Stimulated activated naive B cell treated with anti-CD40 and anti-IgM and Interleukin-4, amounts not matched to agents 10 μg/mL and 1 μg/mL and 100 μg/mL, for 72 hours (primary cell): ENCODE measurements at regions not wholly inside any gene's neighbourhood (a gene's known extent, or its start where the extent isn't known, plus 50 kb on each side); places are given as distances from the start of the nearest gene placed in this dataset.
A peak's percentile ranks its signal among the peaks of the same experiment; 100 is the strongest.

Source experiments
- ATAC-seq, 2 donors: fragments of 150-1000 bp; cut with Tn5 transposase; replicated peaks; 2 replicates each; pipeline ENCODE4 v1.10.0; 2021; ENCODE audit warnings: moderate library complexity in 1 of 2
- DNase-seq: peaks from one replicate; pipeline ENCODE4 v3.0.0; 2021
- H3K27ac Mint-ChIP-seq: one replicate; pipeline ENCODE4 v1.8.0; 2022; ENCODE audit warnings: mild to moderate bottlenecking, mixed read lengths
- H3K27me3 Mint-ChIP-seq, 2 donors: one replicate each; pipeline ENCODE4 v1.8.0; 2022; ENCODE audit warnings: mixed read lengths in 2 of 2
- H3K36me3 Mint-ChIP-seq, 2 donors: one replicate each; pipeline ENCODE4 v1.8.0; 2022; ENCODE audit warnings: mixed read lengths in 2 of 2, mild to moderate bottlenecking in 1 of 2
- H3K4me1 Mint-ChIP-seq, 2 donors: one replicate each; pipeline ENCODE4 v1.8.0; 2022; ENCODE audit warnings: mixed read lengths in 2 of 2, mild to moderate bottlenecking in 1 of 2
- H3K4me3 Mint-ChIP-seq, 2 donors: one replicate each; pipeline ENCODE4 v1.8.0; 2022; ENCODE audit warnings: mild to moderate bottlenecking in 2 of 2, mixed read lengths in 2 of 2, moderate library complexity in 1 of 2
- H3K9me3 Mint-ChIP-seq, 2 donors: one replicate each; pipeline ENCODE4 v1.8.0; 2022; ENCODE audit warnings: mixed read lengths in 2 of 2, mild to moderate bottlenecking in 1 of 2

GRCh38 chr7:17447728-17448478 lies 149.5 kb downstream of the AHR start:
- ATAC-seq: no peak

DNA sequence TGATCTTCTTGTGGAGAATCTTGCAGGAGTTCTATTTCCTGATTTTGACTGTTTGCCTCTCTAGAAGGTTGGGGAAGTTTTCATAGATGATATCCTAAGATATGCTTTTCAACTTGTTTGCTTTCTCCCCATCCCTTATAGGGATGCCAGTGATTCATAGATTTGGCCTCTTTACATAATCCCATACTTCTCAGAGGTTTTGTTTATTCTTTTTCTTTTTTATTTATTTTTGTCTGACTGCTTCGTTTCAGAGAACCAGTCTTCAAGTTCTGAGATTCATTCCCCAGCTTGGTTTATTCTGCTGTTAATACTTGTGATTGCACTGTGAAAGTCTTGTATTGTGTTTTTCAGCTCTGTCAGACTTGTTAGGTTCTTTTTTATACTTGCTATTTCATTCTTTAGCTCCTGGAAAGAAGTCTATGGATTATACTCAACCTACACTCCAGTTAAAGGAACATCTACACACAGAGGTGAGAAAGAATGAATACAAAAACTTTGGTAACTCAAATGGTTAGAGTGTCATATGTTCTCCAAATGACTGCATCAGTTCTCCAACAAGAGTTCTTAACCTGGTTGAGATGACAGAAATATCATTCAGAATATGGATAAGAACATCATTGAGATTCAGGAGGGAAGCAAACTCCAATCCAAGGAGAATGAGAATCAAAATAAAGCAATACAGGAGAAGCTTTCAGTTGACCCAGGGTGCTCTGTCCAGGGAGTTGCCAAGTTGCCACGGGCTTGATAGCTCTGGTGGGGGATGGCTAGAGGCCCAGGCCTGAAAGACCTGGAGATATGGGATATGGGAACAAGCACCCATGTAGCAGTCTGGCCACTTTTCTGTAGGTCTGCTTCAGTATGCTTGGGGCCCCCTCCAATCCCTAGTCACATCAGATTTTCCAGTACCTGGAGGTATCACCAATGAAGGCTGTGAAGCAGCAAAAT lies 150.3 kb downstream of the AHR start:
- H3K4me1 Mint-ChIP-seq: no peaks in the 10 kb centered on the region
- H3K4me3 Mint-ChIP-seq: no peak overlapping the region
- H3K27ac Mint-ChIP-seq: no peak overlapping the region
- ATAC-seq (no peak), DNase-seq (no peak)
- peaks cover 1 to 11% of the 10 kb centered on the region in 2 donors for H3K36me3 Mint-ChIP-seq
- peaks cover 15 to 16% of the 10 kb centered on the region in 2 donors for H3K9me3 Mint-ChIP-seq
- H3K27me3 Mint-ChIP-seq: peaks cover 4 to 6% of the 10 kb centered on the region in 2 donors

More at GRCh38 chr7:17447728-17448478, 149.5 kb downstream of the AHR start:
- Mint-ChIP-seq H3K4me3 (no peak overlapping the region), H3K36me3 (peaks cover 1 to 11% of the 10 kb centered on the region in 2 donors), H3K27ac (no peak overlapping the region), H3K9me3 (peaks cover 15 to 16% of the 10 kb centered on the region in 2 donors), H3K27me3 (peaks cover 4 to 10% of the 10 kb centered on the region in 2 donors), H3K4me1 (no peaks in the 10 kb centered on the region)
- no peak for DNase-seq

DNA sequence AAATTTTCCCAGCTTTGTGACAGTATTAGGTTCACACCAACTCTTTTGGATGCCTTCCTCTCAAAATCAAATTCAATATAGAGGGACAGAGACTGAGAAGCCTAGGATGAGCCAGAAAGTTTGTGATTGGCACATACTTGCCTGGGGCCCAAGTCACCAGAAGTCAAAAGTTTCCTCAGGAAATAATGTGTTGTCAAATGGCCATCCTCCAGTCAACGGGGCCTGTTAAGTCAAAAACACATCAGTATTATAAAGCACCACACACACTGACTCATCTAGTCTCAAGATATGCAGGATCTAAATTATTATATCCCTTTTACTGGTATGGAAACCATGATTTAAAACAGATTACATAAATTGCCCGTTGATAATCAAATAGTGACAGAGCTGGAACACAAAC lies 158.1 kb downstream of the AHR start:
- peaks cover 13 to 16% of the 10 kb centered on the region in 2 donors for H3K9me3 Mint-ChIP-seq
- H3K36me3 Mint-ChIP-seq: peaks cover 10 to 11% of the 10 kb centered on the region in 2 donors
- H3K27me3 Mint-ChIP-seq: no peaks in the 10 kb centered on the region
- H3K27ac Mint-ChIP-seq: no peak overlapping the region
- no peak overlapping the region for H3K4me3 Mint-ChIP-seq
- DNase-seq (no peak), ATAC-seq (no peak)
- peaks cover 13 to 15% of the 10 kb centered on the region in 2 donors for H3K4me1 Mint-ChIP-seq

DNA sequence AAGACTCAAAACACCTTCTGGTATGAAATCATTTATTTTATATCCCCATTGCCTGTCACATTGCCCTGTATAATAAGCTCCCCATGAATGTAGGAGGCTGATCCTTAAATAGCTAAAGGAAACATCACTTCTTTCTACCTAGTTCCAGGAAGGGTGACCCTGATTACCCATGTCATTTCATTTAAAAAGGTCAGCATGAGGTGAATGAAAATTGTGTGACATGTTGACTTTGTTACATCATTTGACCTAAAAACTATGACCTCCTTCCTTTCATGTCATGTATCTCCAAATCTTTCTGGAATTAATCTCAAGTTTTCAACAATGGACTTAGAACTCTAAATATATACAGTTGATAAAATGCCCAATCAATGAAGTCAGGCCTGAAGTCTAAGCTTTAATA lies 161.5 kb downstream of the AHR start:
- no peak for ATAC-seq
- H3K27me3 Mint-ChIP-seq: no peaks in the 10 kb centered on the region
- no peak overlapping the region for H3K4me3 Mint-ChIP-seq
- peaks cover 10 to 11% of the 10 kb centered on the region in 2 donors for H3K36me3 Mint-ChIP-seq
- H3K9me3 Mint-ChIP-seq: peaks cover 13 to 16% of the 10 kb centered on the region in 2 donors
- peaks cover 13 to 15% of the 10 kb centered on the region in 2 donors for H3K4me1 Mint-ChIP-seq
- no peak overlapping the region for H3K27ac Mint-ChIP-seq
- DNase-seq: no peak

GRCh38 chr7:17460665-17461064 lies 162.2 kb downstream of the AHR start:
- DNase-seq (no peak), ATAC-seq (no peak)
- H3K4me3 Mint-ChIP-seq: no peak overlapping the region
- peaks cover 10 to 11% of the 10 kb centered on the region in 2 donors for H3K36me3 Mint-ChIP-seq
- peaks cover 13 to 15% of the 10 kb centered on the region in 2 donors for H3K4me1 Mint-ChIP-seq
- H3K27me3 Mint-ChIP-seq: no peaks in the 10 kb centered on the region
- no peak overlapping the region for H3K27ac Mint-ChIP-seq
- peaks cover 13 to 16% of the 10 kb centered on the region in 2 donors for H3K9me3 Mint-ChIP-seq

- DNase-seq (no peak), ATAC-seq (no peak)
- Mint-ChIP-seq H3K9me3 (peaks cover 13 to 16% of the 10 kb centered on the region in 2 donors), H3K4me1 (peaks cover 18 to 19% of the 10 kb centered on the region in 2 donors), H3K27ac (no peak overlapping the region), H3K27me3 (peaks cover 0 to 7% of the 10 kb centered on the region in 2 donors), H3K4me3 (no peak overlapping the region), H3K36me3 (peaks cover 10 to 11% of the 10 kb centered on the region in 2 donors)
These were observed 163.7 kb downstream of the AHR start for GRCh38 chr7:17462131-17462631.

- Mint-ChIP-seq H3K36me3 (peaks cover under 1 to 5% of the 10 kb centered on the region in 2 donors), H3K27me3 (peaks cover 0 to 7% of the 10 kb centered on the region in 2 donors), H3K4me3 (no peak overlapping the region), H3K27ac (no peak overlapping the region), H3K4me1 (peaks cover 13 to 14% of the 10 kb centered on the region in 2 donors), H3K9me3 (peaks cover 6 to 7% of the 10 kb centered on the region in 2 donors)
- DNase-seq: no peak
- no peak for ATAC-seq
These were observed 165.1 kb downstream of the AHR start for GRCh38 chr7:17463511-17464085.

GRCh38 chr7:17466216-17466615 lies 167.8 kb downstream of the AHR start:
- ATAC-seq: no peak
- no peaks in the 10 kb centered on the region for H3K36me3 Mint-ChIP-seq

GRCh38 chr7:17467386-17467945 lies 169.0 kb downstream of the AHR start:
- peaks cover 0 to 7% of the 10 kb centered on the region in 2 donors for H3K27me3 Mint-ChIP-seq
- H3K4me1 Mint-ChIP-seq: peaks cover 9 to 17% of the 10 kb centered on the region in 2 donors
- no peaks in the 10 kb centered on the region for H3K9me3 Mint-ChIP-seq
- H3K4me3 Mint-ChIP-seq: no peak overlapping the region
- no peaks in the 10 kb centered on the region for H3K36me3 Mint-ChIP-seq
- no peak overlapping the region for H3K27ac Mint-ChIP-seq
- ATAC-seq (no peak), DNase-seq (no peak)

More at GRCh38 chr7:17466216-17466615, 167.8 kb downstream of the AHR start:
- no peak for DNase-seq
- Mint-ChIP-seq H3K27ac (no peak overlapping the region), H3K4me3 (no peak overlapping the region), H3K4me1 (peaks cover 3 to 7% of the 10 kb centered on the region in 2 donors), H3K27me3 (peaks cover 0 to 7% of the 10 kb centered on the region in 2 donors), H3K9me3 (no peaks in the 10 kb centered on the region)

GRCh38 chr7:17471325-17471724 lies 172.9 kb downstream of the AHR start:
- H3K27ac Mint-ChIP-seq: no peak overlapping the region
- ATAC-seq: no peak
- H3K9me3 Mint-ChIP-seq: no peaks in the 10 kb centered on the region
- peaks cover 10 to 20% of the 10 kb centered on the region in 2 donors for H3K4me1 Mint-ChIP-seq
- H3K36me3 Mint-ChIP-seq: no peaks in the 10 kb centered on the region
- H3K27me3 Mint-ChIP-seq: peaks cover 0 to 4% of the 10 kb centered on the region in 2 donors
- no peak for DNase-seq
- H3K4me3 Mint-ChIP-seq: no peak overlapping the region

DNA sequence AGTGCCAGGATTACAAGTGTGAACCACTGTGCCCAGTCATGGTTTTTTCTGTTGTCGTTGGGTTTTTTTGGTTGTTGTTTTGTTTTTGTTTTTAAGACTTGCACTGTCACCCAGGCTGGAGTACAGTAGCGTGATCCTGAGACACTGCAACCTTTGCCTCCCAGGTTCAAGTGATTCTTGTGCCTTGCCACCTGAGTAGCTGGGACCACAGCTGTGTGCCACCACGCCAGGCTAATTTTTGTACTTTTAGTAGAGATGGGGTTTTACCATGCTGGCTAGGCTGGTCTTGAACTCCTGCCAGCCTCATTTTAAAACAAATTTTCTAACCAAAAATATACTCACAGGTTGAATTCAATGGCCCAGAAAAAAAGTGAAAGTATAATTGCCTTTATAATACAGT lies 174.1 kb downstream of the AHR start:
- peak; percentile 80 to 81 for ATAC-seq
- no peak overlapping the region for H3K4me3 Mint-ChIP-seq
- no peaks in the 10 kb centered on the region for H3K36me3 Mint-ChIP-seq
- H3K27me3 Mint-ChIP-seq: no peaks in the 10 kb centered on the region
- no peak for DNase-seq
- H3K9me3 Mint-ChIP-seq: no peaks in the 10 kb centered on the region
- peaks cover 10 to 18% of the 10 kb centered on the region in 2 donors for H3K4me1 Mint-ChIP-seq
- peak overlapping the region; percentile 14 for H3K27ac Mint-ChIP-seq

- ATAC-seq: peak; percentile 81 to 84
- Mint-ChIP-seq H3K27me3 (no peaks in the 10 kb centered on the region), H3K9me3 (no peaks in the 10 kb centered on the region), H3K4me1 (peaks cover 10 to 18% of the 10 kb centered on the region in 2 donors), H3K27ac (no peak overlapping the region), H3K4me3 (no peak overlapping the region), H3K36me3 (no peaks in the 10 kb centered on the region)
- DNase-seq: no peak
These were observed 174.5 kb downstream of the AHR start for GRCh38 chr7:17472939-17473338.

DNA sequence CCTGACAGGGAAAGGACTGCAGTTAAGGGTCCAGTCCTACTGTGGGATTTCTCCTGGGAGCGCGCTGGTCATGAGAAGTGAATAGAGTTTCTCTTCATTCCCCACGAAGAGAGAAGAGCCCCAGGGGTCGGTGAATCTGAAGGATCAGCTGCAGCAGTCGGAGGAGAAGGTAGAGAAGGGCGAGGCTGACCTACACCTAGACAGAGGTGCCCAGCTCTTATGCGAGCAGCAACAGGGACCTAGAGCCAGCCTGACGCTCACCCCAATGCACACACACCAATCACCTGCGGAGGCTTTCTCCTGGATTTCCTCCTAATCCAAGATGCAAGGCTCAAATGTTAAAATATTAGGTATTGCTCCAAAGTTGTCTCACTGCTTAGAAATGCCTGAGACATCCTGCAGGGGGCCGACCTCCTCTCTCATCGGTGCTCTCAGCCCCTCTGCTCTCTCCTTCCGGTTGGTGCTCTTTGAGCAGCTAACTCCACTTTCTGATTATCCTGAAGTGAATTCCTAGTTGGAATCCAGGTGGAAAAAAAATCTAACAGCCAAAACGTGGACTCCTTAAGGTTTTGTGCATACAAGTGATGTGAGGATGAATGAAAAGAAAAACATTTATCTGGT lies 176.4 kb downstream of the AHR start:
- Mint-ChIP-seq H3K36me3 (no peaks in the 10 kb centered on the region), H3K27me3 (no peaks in the 10 kb centered on the region), H3K4me1 (peaks cover 10 to 18% of the 10 kb centered on the region in 2 donors), H3K27ac (no peak overlapping the region), H3K4me3 (no peak overlapping the region), H3K9me3 (no peaks in the 10 kb centered on the region)
- DNase-seq: no peak
- no peak for ATAC-seq
